IMR-90 (cell line): ENCODE measurements at regions not wholly inside any gene's neighbourhood (a gene's known extent, or its start where the extent isn't known, plus 50 kb on each side); places are given as distances from the start of the nearest gene placed in this dataset.

Experiments used
- BHLHE40 ChIP-seq: fragments of 150-350 bp; IDR thresholded peaks from 2 replicates; pipeline ENCODE4 v1.6.1; 2016; ENCODE audit warnings: mild to moderate bottlenecking, low read depth, low read length
- CEBPB ChIP-seq: IDR thresholded peaks from 2 replicates; pipeline ENCODE4 v1.6.1; 2012; ENCODE audit warnings: low read depth, low read length, improper control_type of control experiment
- CHD1 ChIP-seq: IDR thresholded peaks from 2 replicates; pipeline ENCODE4 v1.6.1; 2012; ENCODE audit warnings: low read depth, low read length, improper control_type of control experiment
- MAFK ChIP-seq: IDR thresholded peaks from 2 replicates; pipeline ENCODE4 v1.6.1; 2012; ENCODE audit warnings: low read depth, low read length, improper control_type of control experiment
- MXI1 ChIP-seq: IDR thresholded peaks from 2 replicates; pipeline ENCODE4 v1.6.1; 2012; ENCODE audit warnings: low read depth, mild to moderate bottlenecking, low read length, moderate library complexity, borderline replicate concordance
- NFE2L2 ChIP-seq: fragments of 150-350 bp; IDR thresholded peaks from 2 replicates; pipeline ENCODE4 v1.6.1; 2016; ENCODE audit warnings: low read depth, mild to moderate bottlenecking, low read length
- POLR2A ChIP-seq: IDR thresholded peaks from 2 replicates; pipeline ENCODE4 v1.6.1; 2012; ENCODE audit warnings: mild to moderate bottlenecking, low read depth, low read length
- RAD21 ChIP-seq: IDR thresholded peaks from 2 replicates; pipeline ENCODE4 v1.6.1; 2012; ENCODE audit warnings: low read length, improper control_type of control experiment
- RCOR1 ChIP-seq: IDR thresholded peaks from 2 replicates; pipeline ENCODE4 v1.6.1; 2012; ENCODE audit warnings: mild to moderate bottlenecking, low read length, improper control_type of control experiment; ENCODE audit not compliant: insufficient replicate concordance
- RFX5 ChIP-seq: IDR thresholded peaks from 2 replicates; pipeline ENCODE4 v1.8.0; 2012; ENCODE audit warnings: low read depth, mild to moderate bottlenecking, low read length, moderate library complexity
- SMC3 ChIP-seq: fragments of 150-350 bp; IDR thresholded peaks from 2 replicates; pipeline ENCODE4 v1.6.1; 2016; ENCODE audit warnings: low read depth, mild to moderate bottlenecking, antibody characterized with exemption, low read length, moderate library complexity
- TF ChIP-seq, protein P1 (sequence below): conservative IDR thresholded peaks from 2 replicates; pipeline ENCODE4 v1.5.1; 2012; ENCODE audit warnings: mild to moderate bottlenecking, low read depth, low read length, improper control_type of control experiment

DNA sequence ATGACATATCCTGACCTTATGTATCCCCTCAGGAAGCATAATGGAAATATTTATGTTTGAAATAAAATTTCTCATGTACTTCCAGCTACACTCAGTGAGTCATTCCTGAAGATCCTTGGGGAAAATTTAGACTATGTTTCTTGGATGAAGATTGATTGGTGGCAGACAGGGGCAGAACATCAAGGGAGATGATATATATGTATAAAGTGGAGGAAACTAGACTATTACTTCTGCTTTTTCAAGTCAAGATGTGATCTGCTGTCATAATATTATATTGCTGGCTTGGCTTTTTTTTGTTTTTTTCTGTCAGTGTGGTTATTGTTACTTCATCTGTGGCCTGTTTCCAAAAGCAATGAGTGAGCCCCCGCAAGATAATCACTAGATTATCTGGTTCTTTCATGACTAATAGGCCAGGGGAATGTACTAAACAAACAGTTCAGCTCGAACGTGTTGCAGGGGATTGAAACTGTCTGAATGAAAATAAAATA lies 87.2 kb upstream of the TNFSF11 start:
- TF ChIP-seq NFE2L2 (no peak), SMC3 (no peak), RCOR1 (no peak), RFX5 (no peak), POLR2A (no peak), MAFK (peak; percentile 15; the same call in 1 of the 2 replicates), CHD1 (no peak), MXI1 (no peak), BHLHE40 (peak; percentile 52), CEBPB (peak; percentile 28; the same call in 1 of the 2 replicates), RAD21 (no peak)
- TF ChIP-seq, protein P1, sequence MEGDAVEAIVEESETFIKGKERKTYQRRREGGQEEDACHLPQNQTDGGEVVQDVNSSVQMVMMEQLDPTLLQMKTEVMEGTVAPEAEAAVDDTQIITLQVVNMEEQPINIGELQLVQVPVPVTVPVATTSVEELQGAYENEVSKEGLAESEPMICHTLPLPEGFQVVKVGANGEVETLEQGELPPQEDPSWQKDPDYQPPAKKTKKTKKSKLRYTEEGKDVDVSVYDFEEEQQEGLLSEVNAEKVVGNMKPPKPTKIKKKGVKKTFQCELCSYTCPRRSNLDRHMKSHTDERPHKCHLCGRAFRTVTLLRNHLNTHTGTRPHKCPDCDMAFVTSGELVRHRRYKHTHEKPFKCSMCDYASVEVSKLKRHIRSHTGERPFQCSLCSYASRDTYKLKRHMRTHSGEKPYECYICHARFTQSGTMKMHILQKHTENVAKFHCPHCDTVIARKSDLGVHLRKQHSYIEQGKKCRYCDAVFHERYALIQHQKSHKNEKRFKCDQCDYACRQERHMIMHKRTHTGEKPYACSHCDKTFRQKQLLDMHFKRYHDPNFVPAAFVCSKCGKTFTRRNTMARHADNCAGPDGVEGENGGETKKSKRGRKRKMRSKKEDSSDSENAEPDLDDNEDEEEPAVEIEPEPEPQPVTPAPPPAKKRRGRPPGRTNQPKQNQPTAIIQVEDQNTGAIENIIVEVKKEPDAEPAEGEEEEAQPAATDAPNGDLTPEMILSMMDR: no peak
